GM21825 (cell line): ENCODE measurements at regions not wholly inside any gene's neighbourhood (a gene's known extent, or its start where the extent isn't known, plus 50 kb on each side); places are given as distances from the start of the nearest gene placed in this dataset.
A peak's percentile ranks its signal among the peaks of the same experiment; 100 is the strongest.

Experiments used
- ATAC-seq: cut with Tn5 transposase; IDR thresholded peaks from one replicate; pipeline ENCODE4 v1.9.1; 2021; ENCODE audit warnings: mild to moderate bottlenecking, moderate library complexity; ENCODE audit not compliant: unreplicated experiment

- ATAC-seq, result peak; percentile 55
Observed at GRCh38 chr4:101596781-101597552, 193.6 kb upstream of the BANK1 start.

- ATAC-seq, result no peak
Observed at GRCh38 chr4:101594588-101594987, 195.9 kb upstream of the BANK1 start.

- no peak for ATAC-seq
Observed at GRCh38 chr4:101593666-101594065, 196.9 kb upstream of the BANK1 start.

- ATAC-seq, result no peak
Observed at GRCh38 chr4:101584306-101584705, 206.2 kb upstream of the BANK1 start.

GRCh38 chr4:101563126-101563525 is 215.8 kb upstream of the PPP3CA start:
- ATAC-seq, result no peak

- ATAC-seq, result no peak
Observed at GRCh38 chr4:101556842-101557241, 209.5 kb upstream of the PPP3CA start.

- ATAC-seq, result no peak
Observed at GRCh38 chr4:101555341-101555880, 208.1 kb upstream of the PPP3CA start.

- ATAC-seq, result no peak
Observed at GRCh38 chr4:101540336-101540735, 193.0 kb upstream of the PPP3CA start.

GRCh38 chr4:101528526-101528925 is 181.2 kb upstream of the PPP3CA start:
- no peak for ATAC-seq

GRCh38 chr4:101527188-101527587 is 179.9 kb upstream of the PPP3CA start:
- peak; percentile 99 for ATAC-seq

- no peak for ATAC-seq
Observed at GRCh38 chr4:101515566-101515965, 168.2 kb upstream of the PPP3CA start.

- ATAC-seq, result no peak
Observed at GRCh38 chr4:101515099-101515498, 167.8 kb upstream of the PPP3CA start.

- no peak for ATAC-seq
Observed at GRCh38 chr4:101512416-101512815, 165.1 kb upstream of the PPP3CA start.

GRCh38 chr4:101501421-101501820 is 154.1 kb upstream of the PPP3CA start:
- no peak for ATAC-seq

GRCh38 chr4:101500742-101501141 is 153.4 kb upstream of the PPP3CA start:
- ATAC-seq, result no peak

GRCh38 chr4:101475246-101475645 is 127.9 kb upstream of the PPP3CA start:
- no peak for ATAC-seq

- ATAC-seq, result no peak
Observed at GRCh38 chr4:101471201-101471600, 123.9 kb upstream of the PPP3CA start.

GRCh38 chr4:101464596-101464995 is 117.3 kb upstream of the PPP3CA start:
- no peak for ATAC-seq

GRCh38 chr4:101458914-101459313 is 111.6 kb upstream of the PPP3CA start:
- no peak for ATAC-seq

- no peak for ATAC-seq
Observed at GRCh38 chr4:101458473-101458872, 111.1 kb upstream of the PPP3CA start.

GRCh38 chr4:101451086-101451485 is 103.8 kb upstream of the PPP3CA start:
- no peak for ATAC-seq

GRCh38 chr4:101441446-101441845 is 94.1 kb upstream of the PPP3CA start:
- ATAC-seq, result no peak

GRCh38 chr4:101439926-101440325 is 92.6 kb upstream of the PPP3CA start:
- no peak for ATAC-seq
